NB4 (cell line): ENCODE measurements at regions not wholly inside any gene's neighbourhood (a gene's known extent, or its start where the extent isn't known, plus 50 kb on each side); places are given as distances from the start of the nearest gene placed in this dataset.

Experiments used
- DNase-seq: peaks from one replicate; pipeline ENCODE4 v3.0.0; 2010; ENCODE audit warnings: low read depth
- H3K4me3 ChIP-seq: one replicate; pipeline ENCODE4 v1.5.1; 2011; ENCODE audit warnings: mild to moderate bottlenecking, low read depth, low read length, moderate library complexity
- CTCF ChIP-seq: IDR thresholded peaks from one replicate; pipeline ENCODE4 v1.5.1; 2012; ENCODE audit warnings: low read depth, low read length
- MAX ChIP-seq: IDR thresholded peaks from 2 replicates; pipeline ENCODE4 v1.6.1; 2011; ENCODE audit warnings: low read depth, low read length
- MYC ChIP-seq: IDR thresholded peaks from 2 replicates; pipeline ENCODE4 v1.6.1; 2011; ENCODE audit warnings: low read depth, low read length
- POLR2A ChIP-seq: IDR thresholded peaks from 2 replicates; pipeline ENCODE4 v1.6.1; 2011; ENCODE audit warnings: mild to moderate bottlenecking; ENCODE audit not compliant: insufficient read length; ENCODE audit errors: extremely low read depth

GRCh38 chr10:113243311-113243710 is 293.3 kb downstream of the TCF7L2 start:
- DNase-seq = no peak
- no peak for TF ChIP-seq POLR2A
- no peak for TF ChIP-seq CTCF
- TF ChIP-seq MYC = no peak
- TF ChIP-seq MAX = no peak
- no peak overlapping the region for H3K4me3 ChIP-seq

GRCh38 chr10:113244750-113245149 is 294.7 kb downstream of the TCF7L2 start:
- H3K4me3 ChIP-seq = no peak overlapping the region
- DNase-seq = no peak
- TF ChIP-seq MYC = no peak
- no peak for TF ChIP-seq CTCF
- no peak for TF ChIP-seq POLR2A

- H3K4me3 ChIP-seq = no peak overlapping the region
- no peak for DNase-seq
- no peak for TF ChIP-seq POLR2A
- no peak for TF ChIP-seq MAX
- no peak for TF ChIP-seq CTCF
- no peak for TF ChIP-seq MYC
Observed at GRCh38 chr10:113245286-113245685, 295.2 kb downstream of the TCF7L2 start.

- TF ChIP-seq CTCF (no peak), POLR2A (no peak), MYC (no peak), MAX (no peak)
- H3K4me3 ChIP-seq = no peak overlapping the region
- no peak for DNase-seq
Observed at GRCh38 chr10:113247050-113247449, 297.0 kb downstream of the TCF7L2 start.

GRCh38 chr10:113252650-113253618 is 299.9 kb upstream of the HABP2 start:
- no peak overlapping the region for H3K4me3 ChIP-seq
- no peak for TF ChIP-seq MYC
- TF ChIP-seq MAX = no peak
- TF ChIP-seq CTCF = no peak
- no peak for TF ChIP-seq POLR2A
- no peak for DNase-seq
